Lung (tissue), 11 donors: ENCODE measurements at regions not wholly inside any gene's neighbourhood (a gene's known extent, or its start where the extent isn't known, plus 50 kb on each side); places are given as distances from the start of the nearest gene placed in this dataset.

Source experiments
- ATAC-seq: fragments of 200-7000 bp; cut with Tn5 transposase; one replicate; pipeline ENCODE4 v1.9.1; 2020; ENCODE audit warnings: moderate number of reproducible peaks; ENCODE audit not compliant: insufficient read depth, low FRiP score
- DNase-seq, 3 donors: peaks; one replicate each; pipeline ENCODE4 v3.0.0-alpha.2; 2013 to 2017
- H3K27ac ChIP-seq, 2 donors: one replicate each; pipeline ENCODE4 v1.5.1; 2013; ENCODE audit warnings: mild to moderate bottlenecking in 2 of 2, moderate library complexity in 2 of 2, control low read depth in 1 of 2, inconsistent platforms in 1 of 2, low read depth in 1 of 2, low read length in 1 of 2
- H3K27me3 ChIP-seq, 3 donors: one replicate each; pipeline ENCODE4 v1.5.1; 2013; ENCODE audit warnings: low read length in 2 of 3; ENCODE audit not compliant: control insufficient read depth in 3 of 3, insufficient read depth in 3 of 3
- H3K36me3 ChIP-seq, 4 donors: one replicate each; pipeline ENCODE4 v1.5.1; 2013; ENCODE audit warnings: low read length in 4 of 4, mild to moderate bottlenecking in 1 of 4, moderate library complexity in 1 of 4; ENCODE audit not compliant: control insufficient read depth in 4 of 4, insufficient read depth in 4 of 4
- H3K4me1 ChIP-seq, 5 donors: one replicate each; pipeline ENCODE4 v1.5.1; 2013; ENCODE audit warnings: low read length in 5 of 5, mild to moderate bottlenecking in 2 of 5, moderate library complexity in 1 of 5; ENCODE audit not compliant: control insufficient read depth in 5 of 5, insufficient read depth in 5 of 5
- H3K4me3 ChIP-seq: one replicate; pipeline ENCODE4 v1.5.1; 2013; ENCODE audit warnings: mild to moderate bottlenecking, control low read depth, moderate library complexity
- H3K9ac ChIP-seq, 2 donors: one replicate each; pipeline ENCODE4 v1.5.1; 2013; ENCODE audit warnings: low read length in 2 of 2, control low read depth in 1 of 2; ENCODE audit not compliant: insufficient read depth in 1 of 2
- H3K9me3 ChIP-seq, 4 donors: one replicate each; pipeline ENCODE4 v1.5.1; 2013; ENCODE audit warnings: low read length in 3 of 4, mild to moderate bottlenecking in 1 of 4, moderate library complexity in 1 of 4; ENCODE audit not compliant: control insufficient read depth in 4 of 4, insufficient read depth in 3 of 4
- WGBS, 2 donors: extraction: QIAGEN DNeasy Blood & Tissue Kit; methylation state at CpG; one replicate each; pipeline ENCODE4 v1.1.7; 2013; 5-methylcytosine and 5-hydroxymethylcytosine counted together
- TF ChIP-seq, protein P1 (sequence below): IDR thresholded peaks from 2 replicates; pipeline ENCODE4 v1.5.1; 2012; ENCODE audit warnings: mild to moderate bottlenecking; ENCODE audit errors: control extremely low read depth, extremely low read depth
- donor health status: control.
- donor health status: control.
- donor health status: Bipolar disorder and iron deficiency.
- donor health status: healthy.
- donor health status: DM: yes; HTN: yes; CAD: no.

DNA sequence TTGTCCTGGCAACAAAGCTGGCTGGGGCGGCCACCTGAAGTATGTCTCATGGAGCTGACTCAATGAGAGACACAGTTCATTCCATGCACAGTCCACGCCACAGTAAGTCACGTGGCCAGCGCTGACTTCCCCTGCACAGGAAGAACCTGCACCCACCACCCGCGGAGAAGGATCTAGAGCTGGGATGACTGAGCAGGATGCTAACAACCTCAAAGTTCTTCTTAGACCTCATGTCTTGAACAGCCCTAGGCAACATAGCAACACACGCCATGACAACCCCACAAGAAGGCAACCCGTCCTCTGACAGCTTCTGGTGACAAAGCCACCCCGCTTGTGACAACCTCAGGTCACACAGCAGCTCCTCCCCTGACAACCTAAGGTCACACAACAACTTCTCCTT lies 76.9 kb upstream of the B3GAT1 start:
- 77 to 80% methylated on average over 9 of the region's 9 CpGs for WGBS, 2 donors
- H3K36me3 ChIP-seq: no peaks in the 10 kb centered on the region
- no peaks in the 10 kb centered on the region for H3K9me3 ChIP-seq
- H3K4me1 ChIP-seq: no peaks in the 10 kb centered on the region
- ATAC-seq (no peak), DNase-seq (no peak)
- H3K9ac ChIP-seq: no peak overlapping the region
- H3K27me3 ChIP-seq: no peaks in the 10 kb centered on the region
- no peak overlapping the region for H3K4me3 ChIP-seq
- H3K27ac ChIP-seq: no peak overlapping the region
- TF ChIP-seq, protein P1, sequence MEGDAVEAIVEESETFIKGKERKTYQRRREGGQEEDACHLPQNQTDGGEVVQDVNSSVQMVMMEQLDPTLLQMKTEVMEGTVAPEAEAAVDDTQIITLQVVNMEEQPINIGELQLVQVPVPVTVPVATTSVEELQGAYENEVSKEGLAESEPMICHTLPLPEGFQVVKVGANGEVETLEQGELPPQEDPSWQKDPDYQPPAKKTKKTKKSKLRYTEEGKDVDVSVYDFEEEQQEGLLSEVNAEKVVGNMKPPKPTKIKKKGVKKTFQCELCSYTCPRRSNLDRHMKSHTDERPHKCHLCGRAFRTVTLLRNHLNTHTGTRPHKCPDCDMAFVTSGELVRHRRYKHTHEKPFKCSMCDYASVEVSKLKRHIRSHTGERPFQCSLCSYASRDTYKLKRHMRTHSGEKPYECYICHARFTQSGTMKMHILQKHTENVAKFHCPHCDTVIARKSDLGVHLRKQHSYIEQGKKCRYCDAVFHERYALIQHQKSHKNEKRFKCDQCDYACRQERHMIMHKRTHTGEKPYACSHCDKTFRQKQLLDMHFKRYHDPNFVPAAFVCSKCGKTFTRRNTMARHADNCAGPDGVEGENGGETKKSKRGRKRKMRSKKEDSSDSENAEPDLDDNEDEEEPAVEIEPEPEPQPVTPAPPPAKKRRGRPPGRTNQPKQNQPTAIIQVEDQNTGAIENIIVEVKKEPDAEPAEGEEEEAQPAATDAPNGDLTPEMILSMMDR: no peak

DNA sequence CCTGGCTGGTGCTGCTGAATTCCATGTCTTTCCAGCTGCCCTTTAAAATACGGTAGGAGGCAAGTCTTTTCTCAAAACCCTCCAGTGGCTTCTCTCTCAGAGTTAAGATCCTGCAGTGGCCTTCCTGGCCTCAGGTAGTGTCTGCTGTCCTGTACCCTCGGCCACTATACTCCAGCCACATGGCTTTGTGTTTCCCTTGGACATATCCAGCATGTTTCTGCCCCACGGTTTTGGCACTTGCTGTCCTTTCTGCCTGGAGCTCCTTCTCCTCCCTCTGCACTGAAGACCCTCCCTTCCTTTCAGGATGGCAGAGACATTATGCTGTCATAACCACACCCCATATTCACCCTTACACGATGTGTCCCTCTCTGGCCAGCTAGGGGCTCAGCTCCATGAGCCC lies 76.5 kb upstream of the B3GAT1 start:
- H3K27ac ChIP-seq: no peak overlapping the region
- no peaks in the 10 kb centered on the region for H3K4me1 ChIP-seq
- H3K36me3 ChIP-seq: no peaks in the 10 kb centered on the region
- WGBS, 2 donors: 68 to 69% methylated on average over 4 of the region's 4 CpGs
- H3K9me3 ChIP-seq: no peaks in the 10 kb centered on the region
- no peak overlapping the region for H3K4me3 ChIP-seq
- no peak for DNase-seq
- no peaks in the 10 kb centered on the region for H3K27me3 ChIP-seq
- TF ChIP-seq, protein P1: no peak
- H3K9ac ChIP-seq: no peak overlapping the region
- no peak for ATAC-seq

DNA sequence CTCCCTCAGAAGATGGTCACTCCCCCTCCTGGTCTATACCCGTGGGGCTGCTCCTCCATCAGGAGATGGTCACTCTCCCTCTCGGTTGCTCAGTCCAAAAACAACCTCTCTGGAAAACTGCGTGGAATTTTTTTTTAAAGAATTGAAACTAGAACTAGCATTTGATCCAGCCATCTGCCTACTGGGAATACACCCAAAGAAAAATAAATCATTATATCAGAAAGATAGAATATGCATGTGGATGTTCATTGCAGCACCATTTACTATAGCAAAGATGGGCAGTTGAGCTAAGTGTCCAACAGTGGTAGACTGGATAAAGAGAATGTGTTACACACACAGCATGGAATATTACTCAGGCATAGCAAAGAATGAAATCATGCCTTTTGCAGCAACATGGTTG lies 75.7 kb upstream of the B3GAT1 start:
- H3K36me3 ChIP-seq: no peaks in the 10 kb centered on the region
- H3K27ac ChIP-seq: no peak overlapping the region
- TF ChIP-seq, protein P1: no peak
- WGBS, 2 donors: 67 to 82% methylated on average over 3 of the region's 3 CpGs
- no peak overlapping the region for H3K9ac ChIP-seq
- ATAC-seq (no peak), DNase-seq (no peak)
- no peak overlapping the region for H3K4me3 ChIP-seq
- no peaks in the 10 kb centered on the region for H3K4me1 ChIP-seq
- H3K9me3 ChIP-seq: no peaks in the 10 kb centered on the region
- H3K27me3 ChIP-seq: no peaks in the 10 kb centered on the region

DNA sequence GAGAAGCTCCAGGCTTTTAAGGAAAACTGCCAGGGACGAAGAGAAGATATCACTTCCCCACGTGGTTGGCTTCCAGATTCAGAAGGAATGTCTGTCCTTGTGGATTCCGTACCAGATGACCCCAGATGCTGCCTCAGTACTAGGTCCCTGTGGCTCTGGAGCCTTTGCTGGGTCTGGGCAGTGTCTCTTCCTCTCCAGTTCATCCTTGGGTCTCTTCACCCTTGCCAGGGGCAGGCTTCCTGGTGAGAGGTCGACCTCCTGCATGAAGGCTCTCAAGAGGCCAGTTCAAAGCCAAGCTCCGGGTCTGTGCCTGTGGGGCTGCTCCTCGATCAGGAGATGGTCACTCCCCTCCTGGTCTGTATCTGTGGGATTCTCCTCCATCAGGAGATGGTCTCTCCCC lies 74.7 kb upstream of the B3GAT1 start:
- TF ChIP-seq, protein P1: no peak
- DNase-seq: peak in 1 of 3 donors; percentile 6

More for the DNA sequence above, 74.7 kb upstream of the B3GAT1 start:
- no peak overlapping the region for H3K27ac ChIP-seq
- no peaks in the 10 kb centered on the region for H3K4me1 ChIP-seq
- no peak overlapping the region for H3K4me3 ChIP-seq
- no peaks in the 10 kb centered on the region for H3K9me3 ChIP-seq
- WGBS, 2 donors: 72 to 88% methylated on average over 6 of the region's 6 CpGs
- no peaks in the 10 kb centered on the region for H3K36me3 ChIP-seq
- H3K27me3 ChIP-seq: no peaks in the 10 kb centered on the region
- H3K9ac ChIP-seq: no peak overlapping the region
- ATAC-seq: no peak
